ENCODE measurements at regions not wholly inside any gene's neighbourhood (a gene's known extent, or its start where the extent isn't known, plus 50 kb on each side); places are given as distances from the start of the nearest gene placed in this dataset.

- TF ChIP-seq, protein P1, sequence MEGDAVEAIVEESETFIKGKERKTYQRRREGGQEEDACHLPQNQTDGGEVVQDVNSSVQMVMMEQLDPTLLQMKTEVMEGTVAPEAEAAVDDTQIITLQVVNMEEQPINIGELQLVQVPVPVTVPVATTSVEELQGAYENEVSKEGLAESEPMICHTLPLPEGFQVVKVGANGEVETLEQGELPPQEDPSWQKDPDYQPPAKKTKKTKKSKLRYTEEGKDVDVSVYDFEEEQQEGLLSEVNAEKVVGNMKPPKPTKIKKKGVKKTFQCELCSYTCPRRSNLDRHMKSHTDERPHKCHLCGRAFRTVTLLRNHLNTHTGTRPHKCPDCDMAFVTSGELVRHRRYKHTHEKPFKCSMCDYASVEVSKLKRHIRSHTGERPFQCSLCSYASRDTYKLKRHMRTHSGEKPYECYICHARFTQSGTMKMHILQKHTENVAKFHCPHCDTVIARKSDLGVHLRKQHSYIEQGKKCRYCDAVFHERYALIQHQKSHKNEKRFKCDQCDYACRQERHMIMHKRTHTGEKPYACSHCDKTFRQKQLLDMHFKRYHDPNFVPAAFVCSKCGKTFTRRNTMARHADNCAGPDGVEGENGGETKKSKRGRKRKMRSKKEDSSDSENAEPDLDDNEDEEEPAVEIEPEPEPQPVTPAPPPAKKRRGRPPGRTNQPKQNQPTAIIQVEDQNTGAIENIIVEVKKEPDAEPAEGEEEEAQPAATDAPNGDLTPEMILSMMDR (IDR thresholded peaks at IDR 0.05): no peak
- TF ChIP-seq POLR2A (IDR thresholded peaks at IDR 0.05) (no peak), POLR2AphosphoS5 (IDR thresholded peaks at IDR 0.05) (no peak), EP300 (IDR thresholded peaks at IDR 0.05) (no peak)
These were observed 603.3 kb upstream of the PTCHD4 start for GRCh38 chr6:48714250-48714649.
